ENCODE measurements at regions not wholly inside any gene's neighbourhood (a gene's known extent, or its start where the extent isn't known, plus 50 kb on each side); places are given as distances from the start of the nearest gene placed in this dataset.

- TF ChIP-seq POLR2AphosphoS5 (IDR thresholded peaks at IDR 0.05): no peak
- no peak for TF ChIP-seq CTCF (IDR thresholded peaks at IDR 0.05)
- TF ChIP-seq POLR2A (IDR thresholded peaks at IDR 0.05): no peak
These were observed 235.0 kb downstream of the TTLL2 start for GRCh38 chr6:167559675-167560479.

Measured in suprapubic skin (tissue), 4 donors.